ENCODE measurements at regions not wholly inside any gene's neighbourhood (a gene's known extent, or its start where the extent isn't known, plus 50 kb on each side); places are given as distances from the start of the nearest gene placed in this dataset.

- H3K4me3 ChIP-seq: no peak overlapping the region
- no peak for DNase-seq (ENCODE audit: extremely low spot score in 2 of 2)
- no peak overlapping the region for H3K27ac ChIP-seq
- no peaks in the 10 kb centered on the region for H3K4me1 ChIP-seq
- H3K36me3 ChIP-seq: no peaks in the 10 kb centered on the region
- H3K27me3 ChIP-seq: no peaks in the 10 kb centered on the region
- no peaks in the 10 kb centered on the region for H3K9me3 ChIP-seq
- intact Hi-C loops (cut with DNase I): no loop called here
- no peak for TF ChIP-seq POLR2A (IDR thresholded peaks at IDR 0.05)
These were observed 142.4 kb upstream of the TLE3 start for GRCh38 chr15:70240082-70240481.

GRCh38 chr15:70238917-70239316, 141.2 kb upstream of the TLE3 start:
- Histone ChIP-seq H3K4me3 (no peak overlapping the region), H3K27ac (no peak overlapping the region), H3K36me3 (no peaks in the 10 kb centered on the region), H3K9me3 (no peaks in the 10 kb centered on the region), H3K4me1 (no peaks in the 10 kb centered on the region), H3K27me3 (no peaks in the 10 kb centered on the region)
- intact Hi-C loops (cut with DNase I): no loop called here
- TF ChIP-seq POLR2A (IDR thresholded peaks at IDR 0.05) (no peak), POLR2AphosphoS5 (IDR thresholded peaks at IDR 0.05; ENCODE audit: insufficient read depth in 1 of 2, low read depth in 1 of 2) (no peak)
- TF ChIP-seq, protein P1, sequence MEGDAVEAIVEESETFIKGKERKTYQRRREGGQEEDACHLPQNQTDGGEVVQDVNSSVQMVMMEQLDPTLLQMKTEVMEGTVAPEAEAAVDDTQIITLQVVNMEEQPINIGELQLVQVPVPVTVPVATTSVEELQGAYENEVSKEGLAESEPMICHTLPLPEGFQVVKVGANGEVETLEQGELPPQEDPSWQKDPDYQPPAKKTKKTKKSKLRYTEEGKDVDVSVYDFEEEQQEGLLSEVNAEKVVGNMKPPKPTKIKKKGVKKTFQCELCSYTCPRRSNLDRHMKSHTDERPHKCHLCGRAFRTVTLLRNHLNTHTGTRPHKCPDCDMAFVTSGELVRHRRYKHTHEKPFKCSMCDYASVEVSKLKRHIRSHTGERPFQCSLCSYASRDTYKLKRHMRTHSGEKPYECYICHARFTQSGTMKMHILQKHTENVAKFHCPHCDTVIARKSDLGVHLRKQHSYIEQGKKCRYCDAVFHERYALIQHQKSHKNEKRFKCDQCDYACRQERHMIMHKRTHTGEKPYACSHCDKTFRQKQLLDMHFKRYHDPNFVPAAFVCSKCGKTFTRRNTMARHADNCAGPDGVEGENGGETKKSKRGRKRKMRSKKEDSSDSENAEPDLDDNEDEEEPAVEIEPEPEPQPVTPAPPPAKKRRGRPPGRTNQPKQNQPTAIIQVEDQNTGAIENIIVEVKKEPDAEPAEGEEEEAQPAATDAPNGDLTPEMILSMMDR (IDR thresholded peaks at IDR 0.05): no peak
- no peak for DNase-seq (ENCODE audit: extremely low spot score in 2 of 2)

- intact Hi-C loops (cut with DNase I): no loop called here
- TF ChIP-seq, protein P1 (IDR thresholded peaks at IDR 0.05): no peak
- no peak for TF ChIP-seq POLR2AphosphoS5 (IDR thresholded peaks at IDR 0.05; ENCODE audit: insufficient read depth in 1 of 2, low read depth in 1 of 2)
- TF ChIP-seq POLR2A (IDR thresholded peaks at IDR 0.05): no peak
- no peaks in the 10 kb centered on the region for H3K9me3 ChIP-seq
- DNase-seq (ENCODE audit: extremely low spot score in 2 of 2): no peak
- no peaks in the 10 kb centered on the region for H3K27me3 ChIP-seq
- no peaks in the 10 kb centered on the region for H3K36me3 ChIP-seq
- H3K27ac ChIP-seq: no peak overlapping the region
- no peak overlapping the region for H3K4me3 ChIP-seq
- H3K4me1 ChIP-seq: no peaks in the 10 kb centered on the region
These were observed 139.9 kb upstream of the TLE3 start for GRCh38 chr15:70237626-70238025.

DNA sequence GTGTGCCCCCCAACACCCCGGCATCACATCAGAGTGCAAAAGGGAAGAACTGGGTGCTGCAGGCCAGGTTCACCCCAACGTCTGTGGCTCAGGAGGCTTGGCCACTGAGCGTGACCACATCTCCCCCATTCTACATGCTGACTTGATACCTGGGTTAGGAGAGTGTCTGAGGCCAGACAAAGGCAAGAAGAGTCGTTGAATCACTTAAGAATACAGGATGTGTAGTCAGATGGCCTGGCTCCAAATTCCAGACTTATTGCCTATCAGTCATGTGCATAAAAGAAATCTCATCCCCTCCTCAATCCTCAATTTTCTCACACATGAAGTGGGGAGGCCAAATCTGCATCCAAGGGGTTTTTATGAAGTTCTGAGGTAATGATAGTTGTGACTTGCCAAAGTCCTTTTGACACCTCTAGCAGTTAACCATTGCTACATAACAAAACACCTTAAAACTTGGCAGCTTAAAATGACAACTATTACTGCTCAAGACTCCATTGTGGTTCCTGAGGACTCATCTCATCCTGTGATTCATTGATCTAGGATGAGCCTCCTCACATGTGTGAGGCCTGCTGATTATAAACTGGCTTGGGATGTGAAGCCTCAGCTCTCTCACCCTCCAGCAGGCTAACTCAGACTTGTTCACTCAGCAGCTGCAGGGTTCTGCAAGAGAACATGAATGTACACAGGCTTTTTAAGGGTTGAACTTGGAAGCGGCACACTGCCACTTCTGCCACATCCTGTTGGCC, 138.8 kb upstream of the TLE3 start:
- H3K36me3 ChIP-seq: no peaks in the 10 kb centered on the region
- no peak overlapping the region for H3K27ac ChIP-seq
- no peaks in the 10 kb centered on the region for H3K27me3 ChIP-seq
- intact Hi-C loops (cut with DNase I): no loop called here
- peaks cover 2% of the 10 kb centered on the region for H3K9me3 ChIP-seq
- H3K4me3 ChIP-seq: no peak overlapping the region
- no peak for DNase-seq (ENCODE audit: extremely low spot score in 2 of 2)
- H3K4me1 ChIP-seq: no peaks in the 10 kb centered on the region
- TF ChIP-seq POLR2AphosphoS5 (IDR thresholded peaks at IDR 0.05; ENCODE audit: insufficient read depth in 1 of 2, low read depth in 1 of 2) (no peak), POLR2A (IDR thresholded peaks at IDR 0.05) (no peak)
- TF ChIP-seq, protein P1 (IDR thresholded peaks at IDR 0.05): no peak

DNA sequence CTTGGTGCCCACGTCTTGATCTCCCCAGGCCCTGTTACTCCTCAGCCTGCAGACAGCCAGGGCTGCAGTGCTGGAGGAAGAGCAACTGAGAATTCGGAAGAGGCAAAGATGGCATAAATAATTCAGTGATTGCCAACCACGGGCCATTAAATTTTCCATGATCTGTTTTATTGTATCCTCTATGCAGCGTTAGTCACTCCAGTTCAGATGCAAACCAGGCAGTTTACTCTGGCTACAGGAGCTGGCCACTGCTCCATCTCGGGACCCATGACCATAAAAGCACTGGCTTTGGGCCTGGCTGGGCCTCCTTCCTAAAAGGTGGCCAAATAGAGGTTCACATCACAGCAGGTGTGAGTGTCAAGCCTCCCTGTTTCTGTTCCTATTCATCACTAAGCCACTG, 137.6 kb upstream of the TLE3 start:
- intact Hi-C loops (cut with DNase I): no loop called here
- H3K36me3 ChIP-seq: no peaks in the 10 kb centered on the region
- H3K9me3 ChIP-seq: peaks cover 6% of the 10 kb centered on the region
- DNase-seq (ENCODE audit: extremely low spot score in 2 of 2): no peak
- no peaks in the 10 kb centered on the region for H3K4me1 ChIP-seq
- no peaks in the 10 kb centered on the region for H3K27me3 ChIP-seq
- no peak overlapping the region for H3K4me3 ChIP-seq
- TF ChIP-seq, protein P1 (IDR thresholded peaks at IDR 0.05): no peak
- no peak for TF ChIP-seq POLR2A (IDR thresholded peaks at IDR 0.05)
- TF ChIP-seq POLR2AphosphoS5 (IDR thresholded peaks at IDR 0.05; ENCODE audit: insufficient read depth in 1 of 2, low read depth in 1 of 2): no peak
- no peak overlapping the region for H3K27ac ChIP-seq
